Stimulated activated CD8-positive, alpha-beta memory T cell treated with anti-CD3 and anti-CD28 coated beads, Interleukin-4, amount 100 ng/mL, for 4 hours (primary cell): ENCODE measurements at regions not wholly inside any gene's neighbourhood (a gene's known extent, or its start where the extent isn't known, plus 50 kb on each side); places are given as distances from the start of the nearest gene placed in this dataset.
"Not testable (repeated sequence)": the region's sequence is repeated elsewhere in the genome, so short reads cannot be mapped to it uniquely, and the experiment has no call there.

Source experiments
- DNase-seq, 2 donors: peaks; one replicate each; pipeline ENCODE4 v3.0.0-alpha.2; 2020; ENCODE audit warnings: low read depth in 2 of 2, low spot score in 1 of 2

- no peak for DNase-seq
Measured at GRCh38 chrX:43345166-43345565, 310.9 kb upstream of the MAOA start.

GRCh38 chrX:43349363-43349762 lies 306.7 kb upstream of the MAOA start:
- DNase-seq = no peak

GRCh38 chrX:43350935-43351334 lies 305.2 kb upstream of the MAOA start:
- no peak for DNase-seq

- no peak for DNase-seq
Measured at GRCh38 chrX:43357741-43358140, 298.4 kb upstream of the MAOA start.

GRCh38 chrX:43373032-43373431 lies 283.1 kb upstream of the MAOA start:
- no peak for DNase-seq

GRCh38 chrX:43375136-43375535 lies 281.0 kb upstream of the MAOA start:
- no peak for DNase-seq

GRCh38 chrX:43380704-43381103 lies 275.4 kb upstream of the MAOA start:
- DNase-seq = no peak

- DNase-seq = no peak
Measured at GRCh38 chrX:43386875-43387274, 269.2 kb upstream of the MAOA start.

- DNase-seq = no peak
Measured at GRCh38 chrX:43405191-43405590, 250.9 kb upstream of the MAOA start.

GRCh38 chrX:43423876-43424275 lies 232.2 kb upstream of the MAOA start:
- DNase-seq = no peak

GRCh38 chrX:43436517-43436916 lies 219.6 kb upstream of the MAOA start:
- no peak for DNase-seq

GRCh38 chrX:43446752-43447151 lies 209.3 kb upstream of the MAOA start:
- DNase-seq = no peak

GRCh38 chrX:43448688-43449087 lies 207.4 kb upstream of the MAOA start:
- no peak for DNase-seq

- DNase-seq = no peak
Measured at GRCh38 chrX:43450355-43450754, 205.7 kb upstream of the MAOA start.

GRCh38 chrX:43451976-43452686 lies 204.0 kb upstream of the MAOA start:
- not testable (repeated sequence) for DNase-seq

GRCh38 chrX:43456063-43456462 lies 200.0 kb upstream of the MAOA start:
- no peak for DNase-seq

GRCh38 chrX:43456906-43457305 lies 199.2 kb upstream of the MAOA start:
- no peak for DNase-seq

GRCh38 chrX:43467608-43468234 lies 188.4 kb upstream of the MAOA start:
- DNase-seq = no peak

GRCh38 chrX:43469391-43470054 lies 186.6 kb upstream of the MAOA start:
- no peak for DNase-seq

GRCh38 chrX:43474321-43474720 lies 181.8 kb upstream of the MAOA start:
- DNase-seq = no peak

GRCh38 chrX:43479070-43479469 lies 177.0 kb upstream of the MAOA start:
- DNase-seq = no peak

GRCh38 chrX:43479850-43480249 lies 176.2 kb upstream of the MAOA start:
- DNase-seq = no peak
